ENCODE measurements at regions not wholly inside any gene's neighbourhood (a gene's known extent, or its start where the extent isn't known, plus 50 kb on each side); places are given as distances from the start of the nearest gene placed in this dataset.

DNA sequence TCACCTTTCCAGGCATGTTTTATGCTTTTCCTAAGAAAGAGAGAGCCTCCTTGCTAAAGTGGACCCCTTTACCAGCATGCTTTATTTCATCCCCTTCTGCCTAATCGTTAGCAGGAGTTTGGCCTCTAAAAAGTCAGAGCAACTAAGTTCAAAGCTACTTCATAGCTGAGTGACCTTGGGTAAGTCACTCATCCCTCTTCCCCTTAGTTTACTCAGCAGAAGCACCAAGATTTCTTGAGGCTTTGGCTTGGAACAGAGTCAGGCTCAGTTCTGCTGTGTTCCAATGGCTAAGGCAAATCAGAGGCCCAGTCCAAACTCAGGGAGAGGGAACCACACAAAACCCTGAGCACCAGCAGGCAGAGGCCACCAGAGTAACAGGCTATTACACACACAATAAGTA, 254.9 kb downstream of the TJP1 start:
- TF ChIP-seq CTCF (IDR thresholded peaks at IDR 0.05): no peak
- TF ChIP-seq POLR2A (IDR thresholded peaks at IDR 0.05): no peak
